PC-3 (cell line): ENCODE measurements at regions not wholly inside any gene's neighbourhood (a gene's known extent, or its start where the extent isn't known, plus 50 kb on each side); places are given as distances from the start of the nearest gene placed in this dataset.
A peak's percentile ranks its signal among the peaks of the same experiment; 100 is the strongest.

Experiments used
- EZH2phosphoT487 ChIP-seq: fragments of 300-600 bp; sonication (generic); IDR thresholded peaks from 2 replicates; pipeline ENCODE4 v1.6.1; 2018; ENCODE audit warnings: mild to moderate bottlenecking, antibody characterized with exemption, low read length, borderline replicate concordance
- TF ChIP-seq, protein P1 (sequence below): fragments of 300-600 bp; sonication (generic); conservative IDR thresholded peaks from 2 replicates; pipeline ENCODE4 v1.5.1; 2017; ENCODE audit warnings: antibody characterized with exemption, low read depth, mild to moderate bottlenecking, low read length

DNA sequence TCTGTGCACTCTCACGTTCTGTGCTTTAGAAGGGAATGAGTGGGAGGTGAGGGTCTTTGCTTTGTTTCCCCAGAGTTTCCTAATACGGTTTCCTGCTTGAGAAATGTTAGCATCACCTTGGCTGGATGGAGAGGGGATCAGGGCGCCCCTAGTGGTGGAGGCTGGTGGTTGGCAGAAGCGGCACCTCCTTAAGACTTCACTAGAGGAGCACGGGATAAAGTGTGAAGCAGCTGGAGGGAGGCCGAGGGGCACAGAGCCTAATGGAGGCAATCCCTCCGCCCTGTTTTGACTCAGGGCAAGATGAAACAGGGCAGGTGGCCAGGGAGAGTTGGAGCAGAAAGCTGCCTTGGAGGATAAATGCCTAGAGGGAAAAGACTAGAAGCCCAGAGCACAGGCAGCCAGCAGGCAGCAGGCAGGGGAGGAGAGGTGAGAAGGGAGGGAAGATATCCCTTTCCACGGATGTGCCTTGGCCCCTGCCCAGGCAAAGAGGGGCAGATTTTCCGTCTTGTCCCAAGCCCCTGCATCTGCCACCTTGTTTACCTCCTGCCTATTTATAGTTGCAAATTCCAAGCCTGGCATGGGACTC, 56.0 kb upstream of the BTRC start:
- TF ChIP-seq, protein P1, sequence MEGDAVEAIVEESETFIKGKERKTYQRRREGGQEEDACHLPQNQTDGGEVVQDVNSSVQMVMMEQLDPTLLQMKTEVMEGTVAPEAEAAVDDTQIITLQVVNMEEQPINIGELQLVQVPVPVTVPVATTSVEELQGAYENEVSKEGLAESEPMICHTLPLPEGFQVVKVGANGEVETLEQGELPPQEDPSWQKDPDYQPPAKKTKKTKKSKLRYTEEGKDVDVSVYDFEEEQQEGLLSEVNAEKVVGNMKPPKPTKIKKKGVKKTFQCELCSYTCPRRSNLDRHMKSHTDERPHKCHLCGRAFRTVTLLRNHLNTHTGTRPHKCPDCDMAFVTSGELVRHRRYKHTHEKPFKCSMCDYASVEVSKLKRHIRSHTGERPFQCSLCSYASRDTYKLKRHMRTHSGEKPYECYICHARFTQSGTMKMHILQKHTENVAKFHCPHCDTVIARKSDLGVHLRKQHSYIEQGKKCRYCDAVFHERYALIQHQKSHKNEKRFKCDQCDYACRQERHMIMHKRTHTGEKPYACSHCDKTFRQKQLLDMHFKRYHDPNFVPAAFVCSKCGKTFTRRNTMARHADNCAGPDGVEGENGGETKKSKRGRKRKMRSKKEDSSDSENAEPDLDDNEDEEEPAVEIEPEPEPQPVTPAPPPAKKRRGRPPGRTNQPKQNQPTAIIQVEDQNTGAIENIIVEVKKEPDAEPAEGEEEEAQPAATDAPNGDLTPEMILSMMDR = peak; percentile 77
- no peak for TF ChIP-seq EZH2phosphoT487
